GM12864 (cell line): ENCODE measurements at regions not wholly inside any gene's neighbourhood (a gene's known extent, or its start where the extent isn't known, plus 50 kb on each side); places are given as distances from the start of the nearest gene placed in this dataset.

Experiments
- DNase-seq: peaks from one replicate; pipeline ENCODE4 v3.0.0-alpha.2; 2011; ENCODE audit warnings: low read depth
- H3K4me3 ChIP-seq: 2 replicates; pipeline ENCODE4 v1.5.1; 2011; ENCODE audit warnings: mild to moderate bottlenecking, low read depth, low read length, control low read depth
- TF ChIP-seq, protein P1 (sequence below): IDR thresholded peaks from 2 replicates; pipeline ENCODE4 v1.5.1; 2011; ENCODE audit warnings: low read depth, mild to moderate bottlenecking, moderate library complexity, low read length, control low read depth, inconsistent platforms; ENCODE audit errors: missing control alignments

DNA sequence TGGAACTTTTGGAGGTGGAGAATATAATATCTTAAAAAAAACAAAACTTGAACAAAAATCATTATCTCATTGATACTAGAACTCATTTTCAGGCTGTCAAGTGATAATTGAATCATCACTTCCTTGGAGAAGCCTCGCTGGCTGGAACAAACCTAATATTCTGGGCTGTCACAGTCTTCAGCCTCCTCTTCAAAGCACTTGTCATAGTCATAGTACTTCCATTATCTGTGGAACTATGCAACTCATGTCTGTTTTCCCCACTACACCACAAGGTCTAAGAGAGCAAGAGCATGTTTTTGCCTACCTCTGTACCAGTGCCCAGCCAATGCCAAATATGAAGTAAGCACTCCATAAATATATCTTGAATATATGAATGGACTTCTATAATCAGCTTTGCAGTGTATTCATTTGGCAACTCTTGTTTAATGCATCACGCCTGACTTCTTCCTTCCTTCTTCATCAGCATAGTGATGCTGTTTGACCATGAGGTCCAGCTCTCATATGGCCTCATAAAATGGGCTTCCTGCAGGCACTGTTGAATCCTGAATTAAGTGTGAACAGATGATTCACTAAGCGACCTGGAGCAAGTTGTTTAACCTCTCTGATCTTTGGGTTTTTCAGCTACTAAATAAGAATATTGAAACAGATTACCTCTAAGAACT is 86.6 kb upstream of the SNRK start:
- DNase-seq = no peak
- TF ChIP-seq, protein P1, sequence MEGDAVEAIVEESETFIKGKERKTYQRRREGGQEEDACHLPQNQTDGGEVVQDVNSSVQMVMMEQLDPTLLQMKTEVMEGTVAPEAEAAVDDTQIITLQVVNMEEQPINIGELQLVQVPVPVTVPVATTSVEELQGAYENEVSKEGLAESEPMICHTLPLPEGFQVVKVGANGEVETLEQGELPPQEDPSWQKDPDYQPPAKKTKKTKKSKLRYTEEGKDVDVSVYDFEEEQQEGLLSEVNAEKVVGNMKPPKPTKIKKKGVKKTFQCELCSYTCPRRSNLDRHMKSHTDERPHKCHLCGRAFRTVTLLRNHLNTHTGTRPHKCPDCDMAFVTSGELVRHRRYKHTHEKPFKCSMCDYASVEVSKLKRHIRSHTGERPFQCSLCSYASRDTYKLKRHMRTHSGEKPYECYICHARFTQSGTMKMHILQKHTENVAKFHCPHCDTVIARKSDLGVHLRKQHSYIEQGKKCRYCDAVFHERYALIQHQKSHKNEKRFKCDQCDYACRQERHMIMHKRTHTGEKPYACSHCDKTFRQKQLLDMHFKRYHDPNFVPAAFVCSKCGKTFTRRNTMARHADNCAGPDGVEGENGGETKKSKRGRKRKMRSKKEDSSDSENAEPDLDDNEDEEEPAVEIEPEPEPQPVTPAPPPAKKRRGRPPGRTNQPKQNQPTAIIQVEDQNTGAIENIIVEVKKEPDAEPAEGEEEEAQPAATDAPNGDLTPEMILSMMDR = no peak
- no peak overlapping the region for H3K4me3 ChIP-seq

DNA sequence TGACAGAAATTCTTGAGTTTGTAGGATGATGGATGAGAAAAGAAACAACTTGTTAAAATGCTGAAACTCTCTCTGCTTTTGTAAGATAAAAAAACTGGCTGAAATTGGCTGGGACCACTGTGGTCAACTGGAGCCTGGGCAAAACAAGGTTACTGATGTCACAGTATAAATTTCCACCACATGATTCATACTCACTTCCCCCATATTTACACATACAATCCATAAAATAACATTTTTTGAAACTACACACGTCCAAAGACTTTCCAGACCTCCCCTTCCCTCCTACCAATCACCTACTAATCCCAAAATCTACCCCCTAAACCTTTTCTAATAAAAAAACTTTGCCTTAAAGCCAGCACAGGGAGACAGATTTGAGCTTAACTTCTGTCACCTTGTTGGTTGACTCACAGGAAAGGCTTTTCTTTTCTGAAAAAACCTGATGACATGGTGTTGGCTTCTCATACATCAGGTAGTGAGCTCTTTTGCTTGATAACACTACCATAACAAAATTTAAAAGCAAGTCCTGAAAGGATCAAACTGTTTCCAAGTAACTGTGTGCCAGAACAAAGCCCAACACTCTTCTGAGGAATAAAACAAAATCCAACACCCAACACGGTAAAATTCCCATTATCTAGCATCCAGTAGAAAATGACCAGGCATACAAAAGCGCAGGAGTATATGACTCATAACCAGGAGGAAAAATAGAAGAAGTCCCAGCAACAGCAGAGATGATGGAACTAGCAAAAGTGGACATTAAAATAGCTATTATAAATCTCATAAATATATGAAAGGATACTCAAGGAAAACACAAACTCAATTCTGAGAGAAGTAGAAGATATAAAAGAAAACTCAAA is 87.3 kb upstream of the SNRK start:
- H3K4me3 ChIP-seq = no peak overlapping the region
- DNase-seq = no peak
- TF ChIP-seq, protein P1 = no peak

DNA sequence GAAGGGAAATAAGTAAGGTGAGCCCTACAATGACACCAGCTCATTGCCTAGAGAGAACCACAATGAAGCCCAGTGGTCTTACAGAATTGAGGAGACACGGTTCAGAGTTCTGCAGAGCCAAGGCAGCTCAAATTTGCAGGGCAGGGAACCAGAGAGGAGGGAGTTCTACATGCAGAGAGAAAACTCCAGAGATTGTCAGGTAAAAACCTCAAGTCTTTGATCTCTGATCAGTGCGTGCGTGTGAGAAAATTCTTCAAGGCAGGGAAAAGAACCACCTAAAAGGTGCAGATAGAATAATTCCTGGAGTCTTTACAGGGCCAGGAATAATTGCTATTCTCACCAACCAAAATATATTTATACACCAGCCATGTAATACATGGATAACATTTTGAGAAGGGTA is 88.0 kb upstream of the SNRK start:
- H3K4me3 ChIP-seq = no peak overlapping the region
- DNase-seq = no peak
- TF ChIP-seq, protein P1 = no peak

DNA sequence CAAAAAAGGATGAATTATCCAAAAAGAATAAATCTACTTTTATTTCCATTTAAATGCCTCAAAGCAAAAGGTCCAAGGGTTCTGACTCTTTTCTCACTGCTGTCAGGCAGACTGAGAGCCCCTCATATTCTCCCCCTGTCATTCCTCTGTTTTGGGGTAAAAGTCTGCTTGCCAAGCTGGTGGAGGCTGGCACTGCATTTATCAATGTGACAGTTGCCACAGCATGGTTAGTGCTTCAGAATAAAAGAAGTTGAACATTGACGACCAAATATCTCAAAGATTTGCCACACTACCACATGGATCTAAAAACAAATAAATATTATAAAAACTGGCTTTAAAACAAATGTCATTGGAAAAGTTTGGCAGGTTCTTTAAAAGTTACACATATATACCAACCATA is 89.2 kb upstream of the SNRK start:
- DNase-seq = no peak
- TF ChIP-seq, protein P1 = no peak
- H3K4me3 ChIP-seq = no peak overlapping the region

DNA sequence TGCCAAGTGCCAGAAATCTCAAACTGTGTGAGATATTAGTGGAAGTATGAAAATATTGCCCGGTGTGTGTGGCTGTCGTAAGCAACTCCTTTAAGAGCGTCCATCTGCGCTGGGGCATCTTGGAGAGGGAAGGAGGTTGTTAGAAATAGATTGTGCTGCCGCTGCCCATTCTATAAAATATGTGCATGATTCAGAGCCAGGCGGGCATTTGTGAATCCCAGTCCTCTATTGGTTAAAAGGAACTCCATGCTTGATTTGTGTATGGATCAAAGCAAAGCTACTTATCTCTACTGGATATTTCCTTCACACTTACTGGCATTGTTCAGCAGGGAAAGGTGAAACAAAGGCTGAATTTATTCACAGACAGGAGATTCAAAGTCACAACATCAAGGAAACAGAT is 89.6 kb upstream of the SNRK start:
- TF ChIP-seq, protein P1 = no peak
- no peak for DNase-seq
- no peak overlapping the region for H3K4me3 ChIP-seq

DNA sequence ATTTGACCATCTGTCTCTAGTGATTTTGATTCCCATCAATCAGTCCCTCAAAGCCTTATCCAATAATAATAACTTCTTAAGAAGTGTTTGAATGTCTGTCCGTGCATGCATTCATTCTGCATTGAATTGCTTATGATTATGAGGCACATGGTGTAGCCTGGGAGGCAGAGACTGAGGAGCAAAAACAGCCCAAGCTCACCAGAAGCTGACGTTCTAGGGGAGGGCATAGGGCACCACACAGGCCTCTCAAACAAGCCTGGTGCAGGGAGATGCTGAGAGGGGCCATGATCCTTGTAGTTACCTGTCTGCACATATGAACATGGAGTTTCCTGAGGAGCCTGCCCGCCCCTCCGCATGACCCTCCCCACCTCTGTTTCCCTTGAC is 89.2 kb upstream of the POMGNT2 start:
- TF ChIP-seq, protein P1 = no peak
- no peak for DNase-seq
- H3K4me3 ChIP-seq = no peak overlapping the region
